ENCODE measurements at regions not wholly inside any gene's neighbourhood (a gene's known extent, or its start where the extent isn't known, plus 50 kb on each side); places are given as distances from the start of the nearest gene placed in this dataset.

- TF ChIP-seq NR2C2 (CRISPR knock-in tag; IDR thresholded peaks at IDR 0.05) = no peak
- TF ChIP-seq, protein P1, sequence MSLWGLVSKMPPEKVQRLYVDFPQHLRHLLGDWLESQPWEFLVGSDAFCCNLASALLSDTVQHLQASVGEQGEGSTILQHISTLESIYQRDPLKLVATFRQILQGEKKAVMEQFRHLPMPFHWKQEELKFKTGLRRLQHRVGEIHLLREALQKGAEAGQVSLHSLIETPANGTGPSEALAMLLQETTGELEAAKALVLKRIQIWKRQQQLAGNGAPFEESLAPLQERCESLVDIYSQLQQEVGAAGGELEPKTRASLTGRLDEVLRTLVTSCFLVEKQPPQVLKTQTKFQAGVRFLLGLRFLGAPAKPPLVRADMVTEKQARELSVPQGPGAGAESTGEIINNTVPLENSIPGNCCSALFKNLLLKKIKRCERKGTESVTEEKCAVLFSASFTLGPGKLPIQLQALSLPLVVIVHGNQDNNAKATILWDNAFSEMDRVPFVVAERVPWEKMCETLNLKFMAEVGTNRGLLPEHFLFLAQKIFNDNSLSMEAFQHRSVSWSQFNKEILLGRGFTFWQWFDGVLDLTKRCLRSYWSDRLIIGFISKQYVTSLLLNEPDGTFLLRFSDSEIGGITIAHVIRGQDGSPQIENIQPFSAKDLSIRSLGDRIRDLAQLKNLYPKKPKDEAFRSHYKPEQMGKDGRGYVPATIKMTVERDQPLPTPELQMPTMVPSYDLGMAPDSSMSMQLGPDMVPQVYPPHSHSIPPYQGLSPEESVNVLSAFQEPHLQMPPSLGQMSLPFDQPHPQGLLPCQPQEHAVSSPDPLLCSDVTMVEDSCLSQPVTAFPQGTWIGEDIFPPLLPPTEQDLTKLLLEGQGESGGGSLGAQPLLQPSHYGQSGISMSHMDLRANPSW (CRISPR knock-in tag; conservative IDR thresholded peaks at IDR 0.05; ENCODE audit: low read depth) = no peak
- TF ChIP-seq CTCF (IDR thresholded peaks at IDR 0.05) = no peak
- TF ChIP-seq PRRX2 (CRISPR knock-in tag; IDR thresholded peaks at IDR 0.05) = no peak
- no peak for DNase-seq (ENCODE audit: low spot score)
- CTCF ChIA-PET = interaction anchor here (0.8 to 1.3 kb wide), 2 partner anchors 12 to 43 kb away, joined by 3 to 4 read pairs; no protein-coding TSS in a partner anchor
These were observed 69.1 kb upstream of the POU3F1 start for GRCh38 chr1:38115682-38116202.

DNA sequence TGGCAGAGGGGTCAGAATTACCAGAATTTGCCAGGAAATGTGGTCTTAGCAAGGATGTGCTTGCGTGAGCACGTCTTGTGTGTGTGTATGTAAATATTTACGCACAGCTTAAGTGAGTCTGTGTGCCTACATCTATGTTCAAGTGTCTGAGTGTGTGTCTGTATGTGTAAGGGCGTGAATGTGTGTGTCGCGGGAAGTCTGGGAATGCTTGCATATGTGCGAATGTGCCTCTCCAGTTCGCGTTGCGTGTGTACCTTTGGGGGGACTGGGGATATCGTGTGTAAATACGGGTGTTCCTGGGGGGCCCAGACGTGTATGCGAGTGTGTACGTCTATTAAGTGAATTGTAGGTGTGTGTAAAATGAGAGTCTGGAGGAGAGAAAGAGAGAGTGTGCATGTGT lies 68.6 kb upstream of the POU3F1 start:
- ChIA-PET CTCF (interaction anchor here (0.8 to 1.7 kb wide), 6 partner anchors 12 to 86 kb away, joined by 3 to 4 read pairs (median 3); no protein-coding TSS in a partner anchor), POLR2A (interaction anchor here (1.5 kb wide), 1 partner anchor 12 kb away, joined by 5 read pairs; no protein-coding TSS in a partner anchor)
- DNase-seq (ENCODE audit: low spot score) = no peak
- Mint-ChIP-seq H3K27me3 (ENCODE audit: low read depth) (peaks cover 4% of the 10 kb centered on the region; the same call in 1 of the 2 replicates), H3K27ac (no peak overlapping the region), H3K9me3 (peaks cover 3% of the 10 kb centered on the region), H3K36me3 (peaks cover 9% of the 10 kb centered on the region), H3K4me1 (peaks cover 39% of the 10 kb centered on the region), H3K4me3 (no peak overlapping the region)
- ATAC-seq = no peak
- TF ChIP-seq, protein P2, sequence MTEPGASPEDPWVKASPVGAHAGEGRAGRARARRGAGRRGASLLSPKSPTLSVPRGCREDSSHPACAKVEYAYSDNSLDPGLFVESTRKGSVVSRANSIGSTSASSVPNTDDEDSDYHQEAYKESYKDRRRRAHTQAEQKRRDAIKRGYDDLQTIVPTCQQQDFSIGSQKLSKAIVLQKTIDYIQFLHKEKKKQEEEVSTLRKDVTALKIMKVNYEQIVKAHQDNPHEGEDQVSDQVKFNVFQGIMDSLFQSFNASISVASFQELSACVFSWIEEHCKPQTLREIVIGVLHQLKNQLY (CRISPR knock-in tag; IDR thresholded peaks at IDR 0.05) = no peak
- TF ChIP-seq ELF4 (CRISPR knock-in tag; IDR thresholded peaks at IDR 0.05; ENCODE audit: low read depth) = no peak
- TF ChIP-seq JUN (CRISPR knock-in tag; IDR thresholded peaks at IDR 0.05) = no peak
- TF ChIP-seq AR (CRISPR knock-in tag; IDR thresholded peaks at IDR 0.05) = no peak
- TF ChIP-seq SP1 (CRISPR knock-in tag; conservative IDR thresholded peaks at IDR 0.05) = no peak
- no peak for TF ChIP-seq ZNF232 (CRISPR knock-in tag; IDR thresholded peaks at IDR 0.05)
- TF ChIP-seq, protein P1 (CRISPR knock-in tag; conservative IDR thresholded peaks at IDR 0.05; ENCODE audit: low read depth) = no peak
- TF ChIP-seq, protein P3, sequence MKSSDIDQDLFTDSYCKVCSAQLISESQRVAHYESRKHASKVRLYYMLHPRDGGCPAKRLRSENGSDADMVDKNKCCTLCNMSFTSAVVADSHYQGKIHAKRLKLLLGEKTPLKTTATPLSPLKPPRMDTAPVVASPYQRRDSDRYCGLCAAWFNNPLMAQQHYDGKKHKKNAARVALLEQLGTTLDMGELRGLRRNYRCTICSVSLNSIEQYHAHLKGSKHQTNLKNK (CRISPR knock-in tag; IDR thresholded peaks at IDR 0.05) = no peak
- TF ChIP-seq ZBTB43 (CRISPR knock-in tag; IDR thresholded peaks at IDR 0.05) = no peak
- no peak for TF ChIP-seq HMGXB4 (CRISPR knock-in tag; IDR thresholded peaks at IDR 0.05)

More at GRCh38 chr1:38115682-38116202, 69.1 kb upstream of the POU3F1 start:
- POLR2A ChIA-PET = no interaction called here
- Mint-ChIP-seq H3K27me3 (ENCODE audit: low read depth) (peaks cover 4% of the 10 kb centered on the region; the same call in 1 of the 2 replicates), H3K4me3 (no peak overlapping the region), H3K36me3 (peaks cover 6% of the 10 kb centered on the region; the same call in 1 of the 2 replicates), H3K27ac (no peak overlapping the region), H3K9me3 (no peaks in the 10 kb centered on the region), H3K4me1 (peaks cover 39% of the 10 kb centered on the region)
- ATAC-seq = no peak

Measured in WTC11 (cell line).